ENCODE measurements at regions not wholly inside any gene's neighbourhood (a gene's known extent, or its start where the extent isn't known, plus 50 kb on each side); places are given as distances from the start of the nearest gene placed in this dataset.

DNA sequence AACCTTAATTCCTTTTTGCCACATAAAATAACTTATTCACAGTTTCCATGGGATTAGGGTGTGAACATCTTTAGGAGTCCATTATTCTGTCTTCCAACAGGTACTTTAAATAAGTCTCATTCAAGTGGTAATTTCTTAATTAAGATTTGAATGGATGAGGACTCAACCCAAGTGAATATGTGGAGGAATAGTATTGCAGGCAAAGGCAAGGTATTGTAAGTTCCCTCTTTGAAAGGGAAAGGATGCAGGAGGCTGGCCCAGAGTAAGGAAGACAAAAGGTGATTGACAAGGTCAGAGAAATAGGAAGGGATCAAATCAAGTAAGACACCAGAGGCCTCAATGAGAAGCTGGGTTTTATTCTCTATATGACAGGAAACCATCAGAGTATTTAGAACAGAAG lies 238.2 kb upstream of the RBMS1 start:
- intact Hi-C loops (cut with DNase I) = no loop called here
- TF ChIP-seq, protein P1, sequence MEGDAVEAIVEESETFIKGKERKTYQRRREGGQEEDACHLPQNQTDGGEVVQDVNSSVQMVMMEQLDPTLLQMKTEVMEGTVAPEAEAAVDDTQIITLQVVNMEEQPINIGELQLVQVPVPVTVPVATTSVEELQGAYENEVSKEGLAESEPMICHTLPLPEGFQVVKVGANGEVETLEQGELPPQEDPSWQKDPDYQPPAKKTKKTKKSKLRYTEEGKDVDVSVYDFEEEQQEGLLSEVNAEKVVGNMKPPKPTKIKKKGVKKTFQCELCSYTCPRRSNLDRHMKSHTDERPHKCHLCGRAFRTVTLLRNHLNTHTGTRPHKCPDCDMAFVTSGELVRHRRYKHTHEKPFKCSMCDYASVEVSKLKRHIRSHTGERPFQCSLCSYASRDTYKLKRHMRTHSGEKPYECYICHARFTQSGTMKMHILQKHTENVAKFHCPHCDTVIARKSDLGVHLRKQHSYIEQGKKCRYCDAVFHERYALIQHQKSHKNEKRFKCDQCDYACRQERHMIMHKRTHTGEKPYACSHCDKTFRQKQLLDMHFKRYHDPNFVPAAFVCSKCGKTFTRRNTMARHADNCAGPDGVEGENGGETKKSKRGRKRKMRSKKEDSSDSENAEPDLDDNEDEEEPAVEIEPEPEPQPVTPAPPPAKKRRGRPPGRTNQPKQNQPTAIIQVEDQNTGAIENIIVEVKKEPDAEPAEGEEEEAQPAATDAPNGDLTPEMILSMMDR (IDR thresholded peaks at IDR 0.05) = no peak
- TF ChIP-seq POLR2A (IDR thresholded peaks at IDR 0.05) = no peak
- TF ChIP-seq EP300 (IDR thresholded peaks at IDR 0.05) = no peak
- no peak for TF ChIP-seq POLR2AphosphoS5 (IDR thresholded peaks at IDR 0.05)

DNA sequence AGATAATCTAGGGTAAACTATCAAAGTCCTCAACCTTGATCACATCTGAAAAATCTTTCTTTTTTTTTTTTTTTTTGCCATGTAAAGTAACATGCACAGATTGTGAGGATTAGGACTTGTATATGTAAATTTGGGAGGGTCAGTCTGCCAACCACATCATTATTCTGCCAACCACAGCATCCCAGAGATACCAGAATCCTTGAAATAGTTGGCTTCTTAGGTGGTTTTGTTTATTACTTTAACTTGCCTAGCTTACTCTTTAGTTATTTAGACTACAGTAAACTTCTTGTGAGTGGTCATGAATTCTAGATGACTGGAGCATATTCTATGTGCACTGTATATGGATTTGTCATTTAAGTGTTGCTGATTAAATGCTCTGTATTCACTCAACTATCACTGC lies 242.1 kb upstream of the RBMS1 start:
- no peaks in the 10 kb centered on the region for H3K9me3 ChIP-seq
- H3K4me1 ChIP-seq = peaks cover 0 to 3% (median 1%) of the 10 kb centered on the region in 4 donors
- no peak overlapping the region for H3K27ac ChIP-seq
- no peak overlapping the region for H3K4me3 ChIP-seq
- H3K36me3 ChIP-seq = no peaks in the 10 kb centered on the region
- H3K27me3 ChIP-seq = no peaks in the 10 kb centered on the region
- intact Hi-C loops (cut with DNase I) = no loop called here
- DNase-seq = no peak
- TF ChIP-seq POLR2AphosphoS5 (IDR thresholded peaks at IDR 0.05) = no peak
- TF ChIP-seq, protein P1 (IDR thresholded peaks at IDR 0.05) = no peak
- TF ChIP-seq POLR2A (IDR thresholded peaks at IDR 0.05) = no peak
- TF ChIP-seq EP300 (IDR thresholded peaks at IDR 0.05) = no peak

More for the DNA sequence above, 238.2 kb upstream of the RBMS1 start:
- Histone ChIP-seq H3K27me3 (no peaks in the 10 kb centered on the region), H3K9me3 (no peaks in the 10 kb centered on the region), H3K27ac (no peak overlapping the region), H3K4me3 (no peak overlapping the region), H3K4me1 (peaks cover 0 to 6% (median 3%) of the 10 kb centered on the region in 4 donors), H3K36me3 (no peaks in the 10 kb centered on the region)
- no peak for DNase-seq

DNA sequence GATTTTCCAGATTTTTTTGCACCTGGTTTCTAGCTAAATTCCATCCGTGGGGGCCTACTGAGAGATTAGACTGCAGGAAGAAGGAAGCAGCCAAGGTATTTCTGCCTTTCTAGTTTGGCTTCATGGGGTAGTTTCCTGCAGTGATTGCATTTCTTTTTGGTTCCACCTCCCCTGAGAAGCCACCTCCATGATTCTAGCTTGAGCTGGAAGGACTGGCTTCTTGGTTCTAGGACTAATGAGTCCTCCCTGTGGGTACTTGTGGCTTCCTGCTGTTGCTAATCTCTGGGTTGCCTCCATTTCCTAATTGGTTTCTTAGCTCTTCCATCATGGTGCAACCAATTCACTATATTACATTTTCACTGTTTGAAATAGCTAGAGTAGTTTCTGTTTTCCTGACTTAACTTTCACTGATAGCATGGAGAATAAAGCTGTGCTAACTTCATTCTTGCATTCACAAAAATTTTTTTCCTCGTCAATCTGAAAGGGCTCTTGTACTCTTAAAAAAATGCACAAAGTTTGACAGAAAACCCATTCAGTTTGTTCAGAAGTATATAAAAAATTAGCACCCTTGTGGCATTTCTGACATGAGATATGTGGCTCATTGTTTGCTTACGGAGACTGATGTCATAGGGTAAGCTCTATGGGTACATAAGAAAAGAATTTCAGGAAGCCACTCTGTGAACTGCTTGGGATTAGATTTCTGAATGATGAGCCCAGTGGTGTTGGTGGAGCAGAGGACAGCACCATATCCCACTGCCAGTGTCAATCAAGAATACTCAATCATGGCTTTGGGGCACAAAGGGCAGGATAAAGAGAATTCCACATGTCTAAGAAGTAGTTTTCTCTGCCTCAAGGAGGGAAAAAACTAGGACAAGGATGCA lies 242.8 kb upstream of the RBMS1 start:
- Histone ChIP-seq H3K9me3 (no peaks in the 10 kb centered on the region), H3K27ac (no peak overlapping the region), H3K36me3 (no peaks in the 10 kb centered on the region), H3K4me3 (no peak overlapping the region), H3K27me3 (no peaks in the 10 kb centered on the region), H3K4me1 (no peaks in the 10 kb centered on the region)
- TF ChIP-seq POLR2AphosphoS5 (IDR thresholded peaks at IDR 0.05) = no peak
- TF ChIP-seq, protein P1 (IDR thresholded peaks at IDR 0.05) = no peak
- TF ChIP-seq POLR2A (IDR thresholded peaks at IDR 0.05) = no peak
- no peak for TF ChIP-seq EP300 (IDR thresholded peaks at IDR 0.05)
- intact Hi-C loops (cut with DNase I) = no loop called here
- DNase-seq = no peak
- 85 to 90% methylated on average over 3 of the region's 3 CpGs for WGBS, 2 donors

DNA sequence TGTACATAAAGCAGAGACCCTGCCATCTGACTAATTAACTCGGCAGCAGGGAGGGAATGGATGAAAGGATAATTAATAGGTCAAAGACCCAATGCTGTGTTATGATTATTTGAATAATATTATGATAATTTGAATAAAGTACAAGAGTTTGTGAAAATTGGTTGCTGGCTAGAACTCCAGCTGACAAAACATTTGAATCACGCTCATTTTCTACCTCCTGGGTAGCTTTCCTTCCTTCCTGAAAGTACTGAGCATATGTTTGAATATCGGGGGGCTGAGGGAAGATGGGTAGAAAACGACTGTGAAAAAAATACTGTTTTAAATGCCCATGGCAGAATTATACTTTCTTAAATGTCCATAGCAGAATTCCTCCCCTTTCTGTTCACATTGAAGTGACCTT lies 243.6 kb upstream of the RBMS1 start:
- Histone ChIP-seq H3K27ac (no peak overlapping the region), H3K4me1 (no peaks in the 10 kb centered on the region), H3K36me3 (no peaks in the 10 kb centered on the region), H3K4me3 (no peak overlapping the region), H3K9me3 (no peaks in the 10 kb centered on the region), H3K27me3 (no peaks in the 10 kb centered on the region)
- WGBS, 2 donors = 76 to 77% methylated on average over 4 of the region's 4 CpGs
- intact Hi-C loops (cut with DNase I) = no loop called here
- no peak for DNase-seq
- TF ChIP-seq POLR2AphosphoS5 (IDR thresholded peaks at IDR 0.05) = no peak
- TF ChIP-seq EP300 (IDR thresholded peaks at IDR 0.05) = no peak
- no peak for TF ChIP-seq POLR2A (IDR thresholded peaks at IDR 0.05)
- TF ChIP-seq, protein P1 (IDR thresholded peaks at IDR 0.05) = no peak

DNA sequence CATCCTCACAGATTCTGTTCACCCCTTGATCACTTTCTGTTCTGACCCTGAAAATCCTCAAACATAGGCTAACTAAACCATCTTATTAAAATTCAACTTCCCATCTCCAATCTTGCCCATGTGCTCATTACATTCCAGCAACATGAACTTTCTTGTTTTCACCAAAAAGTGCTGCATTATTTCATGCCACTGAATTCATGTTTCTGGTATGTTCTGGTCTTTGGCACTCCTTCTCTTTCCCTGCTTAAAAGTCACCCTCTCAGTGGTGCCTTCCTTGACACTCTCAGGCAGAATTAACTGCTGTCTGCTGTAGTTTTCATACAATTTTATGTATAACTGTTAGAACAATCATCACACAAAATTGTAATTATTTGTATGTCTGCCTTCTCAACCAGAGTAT lies 247.7 kb upstream of the RBMS1 start:
- H3K4me1 ChIP-seq = no peaks in the 10 kb centered on the region

More for the DNA sequence above, 247.7 kb upstream of the RBMS1 start:
- DNase-seq = no peak
- Histone ChIP-seq H3K4me3 (no peak overlapping the region), H3K9me3 (no peaks in the 10 kb centered on the region), H3K27me3 (no peaks in the 10 kb centered on the region), H3K36me3 (no peaks in the 10 kb centered on the region), H3K27ac (no peak overlapping the region)
- intact Hi-C loops (cut with DNase I) = no loop called here
- TF ChIP-seq POLR2AphosphoS5 (IDR thresholded peaks at IDR 0.05) (no peak), EP300 (IDR thresholded peaks at IDR 0.05) (no peak), POLR2A (IDR thresholded peaks at IDR 0.05) (no peak)
- TF ChIP-seq, protein P1 (IDR thresholded peaks at IDR 0.05) = no peak
